Hematopoietic multipotent progenitor cell treated with erythropoietin and hydrocortisone succinate and interleukin-3 and kit ligand, for 4 days (in vitro differentiated cells): ENCODE measurements at regions not wholly inside any gene's neighbourhood (a gene's known extent, or its start where the extent isn't known, plus 50 kb on each side); places are given as distances from the start of the nearest gene placed in this dataset.

Source experiments
- DNase-seq: peaks from one replicate; pipeline ENCODE4 v3.0.0-alpha.2; 2015

DNA sequence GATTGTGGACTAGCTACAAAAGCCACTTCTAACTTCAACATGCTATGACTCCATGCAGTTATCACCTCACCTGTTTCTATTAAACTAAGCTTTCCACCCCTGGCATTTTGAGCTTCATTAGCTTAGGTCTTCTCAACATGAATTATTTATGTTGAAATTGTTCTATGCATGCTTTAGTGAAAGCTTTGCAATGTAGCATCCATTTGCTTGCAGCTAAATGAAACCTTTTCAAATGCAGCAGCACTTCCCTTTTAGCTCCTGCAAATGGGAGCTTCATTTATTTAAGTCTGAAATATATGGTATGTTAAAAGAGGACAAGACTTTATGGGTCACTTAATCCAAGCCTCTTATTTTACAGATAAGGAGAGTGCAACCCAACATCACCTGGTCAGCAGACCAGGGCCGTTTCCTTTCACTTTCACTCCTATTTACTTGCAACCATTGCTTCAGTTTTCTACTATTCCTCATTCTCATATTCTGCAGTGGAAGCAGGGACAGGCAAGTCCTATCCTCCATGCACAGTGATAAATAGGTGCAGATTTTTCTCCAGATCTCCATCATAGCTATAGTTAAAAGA lies 56.4 kb upstream of the SAMSN1 start:
- peak; percentile 46 for DNase-seq

- DNase-seq = peak; percentile 86
Observed at GRCh38 chr21:14600569-14601297, 54.6 kb upstream of the SAMSN1 start.

GRCh38 chr21:14598065-14598464 lies 52.0 kb upstream of the SAMSN1 start:
- no peak for DNase-seq
